ENCODE measurements at regions not wholly inside any gene's neighbourhood (a gene's known extent, or its start where the extent isn't known, plus 50 kb on each side); places are given as distances from the start of the nearest gene placed in this dataset.

DNA sequence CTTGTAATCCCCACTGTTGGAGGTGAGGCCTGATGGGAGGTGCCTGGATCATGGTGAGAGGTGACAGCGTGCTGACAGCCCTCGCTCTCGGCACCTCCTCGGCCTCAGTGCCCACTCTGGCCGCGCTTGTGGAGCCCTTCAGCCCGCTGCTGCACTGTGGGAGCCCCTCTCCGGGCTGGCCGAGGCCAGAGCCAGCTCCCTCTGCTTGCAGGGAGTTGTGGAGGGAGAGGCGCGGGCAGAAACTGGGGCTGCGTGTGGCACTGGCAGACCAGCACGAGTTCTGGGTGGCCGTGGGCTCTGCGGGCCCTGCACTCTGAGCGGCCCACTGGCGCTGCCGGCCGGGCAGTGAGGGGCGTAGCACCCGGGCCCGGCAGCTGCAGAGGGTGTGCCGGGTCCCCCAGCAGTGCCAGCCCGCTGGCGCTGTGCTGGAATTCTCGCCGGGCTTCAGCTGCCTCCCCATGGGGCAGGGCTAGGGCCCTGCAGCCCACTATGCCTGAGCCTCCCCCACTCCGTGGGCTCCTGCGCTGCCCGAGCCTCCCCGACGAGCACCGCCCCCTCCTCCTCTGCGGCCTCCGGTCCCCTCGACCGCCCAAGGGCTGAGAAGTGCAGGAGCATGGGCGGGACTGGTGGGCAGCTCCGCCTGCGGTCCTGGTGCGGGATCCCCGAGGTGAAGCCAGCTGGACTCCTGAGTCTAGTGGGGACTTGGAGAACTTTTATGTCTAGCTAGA is 197.1 kb downstream of the SPP2 start:
- no peak for DNase-seq (ENCODE audit: low read depth)

DNA sequence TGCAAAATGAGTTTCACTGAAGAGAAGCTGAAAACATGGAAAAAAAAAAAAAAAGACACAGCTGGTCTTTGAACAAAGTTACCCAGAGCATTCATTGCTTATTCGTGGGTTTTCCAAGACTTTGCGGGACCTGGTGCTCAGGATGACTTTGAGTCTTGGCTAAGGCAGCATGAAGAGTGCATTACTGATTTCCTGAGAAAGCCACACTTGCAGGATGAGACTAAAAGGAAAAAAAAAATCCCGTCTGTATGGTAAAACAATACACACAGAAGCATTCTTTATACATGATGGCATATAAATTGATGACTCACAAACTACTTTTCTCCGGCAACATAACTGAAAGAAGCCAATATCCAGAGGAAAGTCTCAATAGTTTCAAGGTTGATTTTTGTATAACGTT is 195.4 kb downstream of the SPP2 start:
- peak; percentile 98 for DNase-seq (ENCODE audit: low read depth)

DNA sequence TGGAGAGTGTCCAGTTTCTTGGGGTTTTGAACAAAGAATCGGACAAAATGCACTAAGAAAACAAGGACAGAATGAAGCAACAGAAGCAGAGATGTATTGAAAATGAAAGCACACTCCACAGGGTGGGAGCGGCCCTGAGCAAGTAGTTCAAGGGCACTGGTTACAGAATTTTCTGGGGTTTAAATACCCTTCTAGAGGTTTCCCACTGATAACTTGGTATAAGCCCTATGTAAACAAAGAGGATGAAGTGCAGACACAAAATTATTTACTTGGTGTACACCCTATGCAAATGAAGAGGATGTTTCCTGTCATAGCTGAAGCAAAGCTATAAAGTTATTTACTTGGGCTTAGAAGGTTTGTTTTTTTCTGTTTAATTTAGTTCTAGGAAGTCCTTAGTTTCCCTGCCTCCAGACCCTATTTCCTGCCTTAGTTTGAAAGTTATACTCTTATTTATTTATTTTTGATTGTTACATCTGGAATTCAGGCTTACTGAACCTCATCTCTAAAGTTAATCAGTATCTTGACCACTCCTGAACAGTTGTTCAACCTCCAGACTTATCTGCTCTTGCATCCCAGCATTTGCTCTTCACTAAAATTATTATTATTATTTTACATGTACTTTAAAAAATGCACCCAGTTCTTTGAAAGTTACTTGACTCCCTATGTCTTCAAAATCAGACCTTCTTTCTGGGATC is 193.5 kb downstream of the SPP2 start:
- peak; percentile 34 for DNase-seq (ENCODE audit: low read depth)

DNA sequence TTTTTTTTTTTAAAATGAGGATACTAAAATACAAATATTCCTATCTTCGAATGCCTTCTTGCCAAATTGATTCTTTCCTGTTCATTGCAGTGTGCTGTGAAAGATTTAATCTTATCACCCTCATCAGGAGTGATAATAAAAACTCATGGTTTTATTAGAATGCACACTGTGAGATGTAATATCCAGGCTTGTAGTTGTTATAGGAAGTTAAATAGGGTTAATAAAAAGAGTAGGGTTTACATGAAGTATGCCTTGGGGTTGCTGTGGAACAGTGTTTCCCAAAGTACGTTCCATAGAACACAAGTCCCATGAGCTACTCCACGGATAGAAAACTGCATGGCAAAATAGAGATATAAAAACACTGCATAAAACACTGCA is 191.9 kb downstream of the SPP2 start:
- DNase-seq (ENCODE audit: low read depth) = no peak

DNA sequence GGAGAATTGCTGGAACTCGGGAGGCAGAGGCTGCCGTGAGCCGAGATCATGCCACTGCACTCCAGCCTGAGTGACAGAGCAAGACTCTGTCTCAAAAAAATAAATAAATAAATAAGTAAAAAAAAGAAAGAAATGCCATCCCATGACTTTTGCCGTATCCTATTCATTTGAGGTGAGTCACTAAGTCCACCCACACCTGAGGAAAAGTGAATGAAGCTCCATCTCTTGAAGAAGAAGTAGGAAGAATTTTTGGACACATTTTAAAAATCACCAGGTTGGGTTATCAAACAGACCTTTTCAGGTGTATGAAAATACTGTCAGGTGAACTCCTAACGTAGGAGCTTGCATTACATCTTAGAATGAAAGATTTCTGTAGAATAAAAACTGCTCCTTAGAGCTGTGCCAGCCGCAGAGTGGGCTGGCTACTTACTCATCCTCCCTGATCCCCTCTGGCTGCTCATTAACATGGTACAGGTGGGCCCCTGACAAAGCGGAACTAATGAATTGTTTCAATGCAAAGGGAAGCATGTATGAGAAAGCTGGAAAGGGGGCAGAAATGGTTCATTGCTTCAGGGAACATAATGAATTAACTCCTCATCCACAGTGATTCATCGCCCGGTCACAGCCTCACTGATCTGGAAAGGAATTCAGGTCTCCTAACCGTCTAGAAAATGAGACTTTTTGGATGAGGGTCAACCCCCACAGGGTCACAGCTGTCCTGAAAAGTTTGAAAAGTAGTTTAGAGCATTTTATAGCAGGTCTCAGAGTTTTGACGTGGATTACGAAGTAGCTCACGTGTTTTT is 191.4 kb downstream of the SPP2 start:
- peak; percentile 97 for DNase-seq (ENCODE audit: low read depth)

DNA sequence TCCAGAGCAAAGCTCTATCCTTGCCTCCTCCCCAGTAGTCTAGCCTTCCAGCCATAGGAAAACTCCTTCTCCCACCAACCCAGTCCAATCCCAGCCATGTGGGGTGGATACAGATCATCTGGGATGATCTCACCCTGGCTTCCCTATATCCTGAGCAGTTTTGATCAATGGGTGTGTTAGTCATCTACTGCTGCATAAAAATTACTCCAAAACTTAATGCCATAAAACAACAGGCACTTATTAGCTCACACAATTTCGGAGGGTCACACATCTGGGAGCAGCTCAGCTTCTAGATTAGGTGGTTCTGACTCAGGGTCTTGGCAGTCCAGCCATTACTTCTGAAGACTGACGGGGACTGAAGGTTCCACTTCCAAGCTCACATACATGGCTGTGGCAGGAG is 190.4 kb downstream of the SPP2 start:
- peak; percentile 91 for DNase-seq (ENCODE audit: low read depth)

DNA sequence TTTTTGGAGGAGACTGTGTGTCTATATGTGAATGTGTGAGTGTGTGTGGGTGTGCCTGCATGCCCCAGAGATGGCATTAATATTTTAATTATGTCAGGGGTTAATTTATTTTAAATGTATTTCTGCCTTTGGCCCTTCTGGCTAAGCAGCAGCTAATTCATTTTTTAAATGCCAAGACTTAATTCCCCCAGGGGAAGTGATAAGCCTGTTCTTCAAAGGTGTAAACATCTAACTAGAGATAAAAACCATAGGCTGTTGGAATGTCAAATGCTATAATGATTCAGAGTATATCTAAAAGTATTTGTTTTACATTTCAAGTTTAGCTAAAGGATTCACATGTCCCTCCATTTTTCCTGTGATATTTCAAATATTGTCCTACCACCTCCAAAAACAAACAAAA is 184.7 kb downstream of the SPP2 start:
- no peak for DNase-seq (ENCODE audit: low read depth)

DNA sequence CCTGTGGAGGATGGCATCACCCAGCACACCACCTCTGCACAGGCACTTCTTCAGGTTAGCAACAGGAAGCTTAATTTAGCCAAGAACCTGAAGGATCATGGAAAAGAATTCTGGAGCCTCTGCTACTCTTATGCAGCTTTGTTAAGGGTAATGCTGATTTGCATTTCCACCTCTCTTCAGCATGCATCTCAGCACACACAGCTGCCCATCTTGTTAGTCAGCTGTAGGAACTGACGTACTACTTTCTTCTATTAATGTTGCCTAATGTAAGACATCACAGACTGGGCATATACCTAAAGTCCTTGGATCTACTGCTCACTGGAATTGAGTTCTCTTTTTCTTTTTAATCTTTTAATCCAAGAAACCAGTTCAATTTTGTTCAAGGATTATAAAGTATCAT is 181.0 kb downstream of the SPP2 start:
- no peak for DNase-seq (ENCODE audit: low read depth)

DNA sequence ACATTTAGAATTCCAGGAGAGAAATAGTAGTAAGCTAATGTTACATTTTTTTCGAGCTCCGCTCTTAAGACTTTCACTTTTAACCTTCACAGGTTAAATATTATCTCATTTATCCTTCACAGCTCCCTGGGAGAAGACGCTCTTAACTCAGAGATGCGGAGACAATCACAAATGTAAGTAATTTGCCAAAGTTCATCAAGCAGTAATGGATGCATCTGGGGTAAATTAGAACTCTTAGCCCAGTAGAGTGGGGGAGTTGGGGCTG is 168.5 kb downstream of the SPP2 start:
- no peak for DNase-seq (ENCODE audit: low read depth)

DNA sequence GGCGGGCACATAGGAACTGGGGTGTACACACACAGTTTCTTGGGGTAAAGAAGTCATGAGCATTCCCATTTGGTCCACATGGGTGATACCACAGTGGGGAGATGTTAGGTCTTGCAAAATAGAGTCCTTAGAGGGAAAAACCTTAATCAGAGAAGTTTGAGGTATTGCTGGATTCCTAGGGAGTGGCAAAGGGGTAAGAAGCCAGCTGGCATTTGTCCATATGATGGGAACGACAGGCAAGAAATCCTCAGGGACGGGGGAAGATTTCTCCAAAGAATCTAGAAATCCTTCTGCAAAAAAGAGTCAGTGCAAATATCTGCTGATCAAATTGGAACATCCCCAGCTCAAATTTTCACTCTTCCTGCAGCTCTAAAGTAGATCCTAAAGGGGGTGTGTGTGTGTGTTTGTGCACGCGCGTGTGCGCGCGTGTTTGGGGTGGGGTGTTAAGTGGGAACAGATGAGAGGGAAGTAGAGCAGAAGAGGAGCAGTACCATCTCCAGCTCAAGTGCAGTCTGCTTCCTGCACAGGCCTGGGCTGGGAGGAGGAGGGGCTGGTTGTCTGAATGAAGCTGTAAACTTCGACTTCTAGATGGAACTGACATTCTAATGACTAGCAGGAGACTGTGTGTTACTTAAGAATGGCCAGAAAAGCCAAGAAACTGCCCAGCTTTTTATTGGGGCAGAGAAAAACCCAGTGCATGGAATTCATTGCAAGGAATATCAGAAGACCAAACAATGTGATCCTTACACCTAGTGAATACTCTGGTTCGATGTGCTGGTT is 168.0 kb downstream of the SPP2 start:
- DNase-seq (ENCODE audit: low read depth) = no peak

DNA sequence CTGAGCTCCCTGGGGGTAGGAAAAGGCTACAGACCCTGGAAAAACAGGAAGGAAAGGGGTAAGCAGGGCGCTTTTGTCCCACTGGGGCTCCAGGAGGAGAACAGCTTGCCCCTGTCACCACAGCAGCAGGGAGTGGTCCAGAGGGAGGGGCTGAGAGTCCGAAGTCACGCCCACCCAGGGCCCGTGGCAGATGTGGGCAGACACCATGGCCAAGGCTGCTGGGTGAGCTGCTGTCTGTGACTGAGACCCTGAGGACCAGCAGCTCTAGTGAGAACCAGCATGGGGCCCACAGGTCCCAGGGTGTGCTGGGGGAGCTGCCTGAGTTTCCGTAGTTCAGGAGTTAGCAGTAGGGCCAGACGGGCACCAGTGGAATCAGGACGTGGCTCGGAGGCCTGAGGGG is 162.0 kb downstream of the SPP2 start:
- DNase-seq (ENCODE audit: low read depth) = no peak

DNA sequence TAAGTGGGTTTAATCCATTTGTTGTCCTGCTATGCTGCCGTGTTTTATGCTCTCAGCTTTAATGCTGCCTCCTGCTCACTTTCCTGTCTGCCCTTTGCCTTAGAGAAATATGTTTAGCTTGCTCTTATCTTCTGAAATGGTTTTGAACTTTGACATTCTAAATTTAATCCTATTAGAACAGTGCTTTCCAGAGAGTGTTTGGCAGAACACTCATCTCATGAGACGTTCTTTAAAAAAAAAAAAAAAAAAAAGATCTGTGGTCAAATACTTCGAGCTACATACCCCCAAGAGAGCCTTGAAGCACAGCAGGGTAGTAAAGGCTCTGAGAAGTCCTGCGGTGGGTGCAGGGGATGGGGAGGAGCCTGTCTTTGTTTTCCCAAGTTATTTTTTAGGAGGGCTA is 161.3 kb downstream of the SPP2 start:
- no peak for DNase-seq (ENCODE audit: low read depth)

DNA sequence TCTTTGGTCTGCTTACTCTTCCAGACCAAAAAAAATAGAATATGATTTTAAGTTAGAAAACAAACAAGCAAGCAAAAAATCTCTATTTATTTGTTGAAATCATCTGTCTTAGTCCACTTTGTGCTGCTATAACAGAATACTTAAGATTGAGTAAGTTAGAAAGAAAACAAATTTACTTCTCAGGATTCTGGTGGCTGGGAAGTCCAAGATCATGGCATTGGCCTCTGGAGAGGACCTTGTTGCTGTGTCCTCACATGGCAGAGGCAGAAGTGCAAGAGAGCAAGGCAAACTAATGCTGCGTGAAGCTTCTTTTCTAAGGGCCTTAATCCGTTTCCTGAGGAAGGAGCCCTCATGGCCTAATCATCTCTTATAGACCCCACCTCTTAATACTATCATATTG is 156.2 kb downstream of the SPP2 start:
- DNase-seq (ENCODE audit: low read depth) = no peak

DNA sequence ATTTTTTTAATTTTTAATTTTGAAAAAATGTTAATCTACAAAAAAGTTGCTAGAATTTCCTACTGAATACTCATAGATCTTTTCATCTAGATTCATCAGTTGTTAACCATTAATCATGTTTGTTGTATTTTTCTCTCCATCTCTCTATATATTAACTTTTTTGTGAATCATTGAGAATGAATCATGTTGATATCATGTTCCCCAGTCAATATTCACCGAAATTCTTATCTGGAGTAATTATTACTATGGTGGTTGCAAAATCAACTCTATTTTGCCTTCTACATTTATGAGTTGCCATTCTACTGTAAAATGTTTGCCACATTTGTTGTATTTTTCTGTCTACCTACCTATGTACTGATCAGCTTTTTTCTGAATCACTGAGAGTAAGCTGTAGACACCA is 154.0 kb downstream of the SPP2 start:
- peak; percentile 80 for DNase-seq (ENCODE audit: low read depth)

DNA sequence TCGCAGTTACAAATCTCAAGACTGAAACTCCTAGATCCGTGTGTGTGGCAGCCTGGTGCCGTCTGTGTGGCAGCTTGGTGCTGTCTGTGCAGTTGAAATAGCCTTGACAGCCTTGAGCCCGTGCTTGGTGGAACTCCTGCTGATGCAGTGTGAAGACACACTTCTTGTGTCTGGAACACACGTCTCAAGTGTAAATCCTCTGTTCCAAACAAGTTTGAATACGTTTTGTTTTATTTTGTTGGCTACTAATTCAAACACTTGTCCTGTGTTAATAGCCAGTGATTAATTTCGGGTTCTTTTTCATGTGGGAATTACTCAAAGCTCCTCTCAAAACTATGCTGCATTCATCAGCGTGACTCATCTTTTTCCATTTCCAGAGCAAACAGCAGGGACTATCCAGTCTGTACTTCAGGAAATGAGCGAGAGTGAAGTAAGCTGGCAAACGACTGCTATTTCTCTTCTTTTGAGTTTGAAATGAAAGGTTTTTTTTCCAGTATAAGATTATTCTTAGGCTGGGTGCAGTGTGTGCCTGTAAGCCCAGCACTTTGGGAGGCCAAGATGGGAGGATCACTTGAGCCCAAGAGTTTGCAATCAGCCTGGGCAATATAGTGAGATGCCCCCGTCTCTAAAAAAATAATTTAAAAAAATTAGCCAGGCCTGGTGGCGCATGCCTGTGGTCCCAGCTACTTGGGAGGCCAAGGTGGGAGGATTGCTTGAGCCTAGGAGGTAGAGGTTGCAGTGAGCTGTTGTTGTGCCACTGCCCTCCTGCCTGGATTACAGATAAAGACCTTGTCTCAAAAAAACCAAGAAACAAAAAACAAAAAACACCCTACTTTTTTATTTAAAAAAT is 152.9 kb downstream of the SPP2 start:
- DNase-seq (ENCODE audit: low read depth) = peak; percentile 97

DNA sequence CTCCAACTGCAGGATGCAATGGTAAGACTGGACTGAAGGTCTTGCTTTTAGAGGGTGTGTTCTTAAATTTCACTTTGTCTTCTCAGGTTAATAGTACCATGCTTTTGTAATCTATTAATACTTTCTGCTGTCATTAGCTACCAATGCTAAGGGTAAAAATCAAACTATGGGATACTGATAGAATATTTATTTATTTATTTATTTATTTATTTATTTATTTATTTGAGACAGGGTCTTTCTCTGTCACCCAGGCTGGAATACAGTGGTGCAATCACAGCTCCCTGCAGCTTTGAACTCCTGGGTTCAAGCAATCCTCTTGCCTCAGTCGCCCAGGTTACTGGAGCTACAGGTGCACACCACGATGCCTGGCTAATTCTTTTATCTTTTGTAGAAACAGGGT is 152.1 kb downstream of the SPP2 start:
- no peak for DNase-seq (ENCODE audit: low read depth)

DNA sequence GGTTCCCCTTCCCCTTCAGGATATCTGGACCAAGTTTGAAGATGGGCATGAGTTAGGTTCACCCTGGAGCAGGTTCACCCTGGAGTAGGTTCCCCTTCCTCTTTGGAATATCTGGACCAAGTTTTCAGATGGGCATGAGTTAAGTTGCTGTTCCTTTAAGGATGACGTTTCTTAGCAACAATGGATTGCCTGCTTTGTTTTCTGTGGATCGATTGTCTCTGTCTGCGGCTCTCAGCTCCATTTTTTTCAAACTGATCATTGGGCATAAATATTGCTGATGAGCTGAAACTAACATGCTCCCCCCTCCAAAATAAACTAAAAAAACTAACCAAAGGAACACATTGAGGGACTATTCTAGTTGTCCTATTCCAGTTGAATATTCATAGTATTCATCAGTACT is 149.5 kb downstream of the SPP2 start:
- no peak for DNase-seq (ENCODE audit: low read depth)

DNA sequence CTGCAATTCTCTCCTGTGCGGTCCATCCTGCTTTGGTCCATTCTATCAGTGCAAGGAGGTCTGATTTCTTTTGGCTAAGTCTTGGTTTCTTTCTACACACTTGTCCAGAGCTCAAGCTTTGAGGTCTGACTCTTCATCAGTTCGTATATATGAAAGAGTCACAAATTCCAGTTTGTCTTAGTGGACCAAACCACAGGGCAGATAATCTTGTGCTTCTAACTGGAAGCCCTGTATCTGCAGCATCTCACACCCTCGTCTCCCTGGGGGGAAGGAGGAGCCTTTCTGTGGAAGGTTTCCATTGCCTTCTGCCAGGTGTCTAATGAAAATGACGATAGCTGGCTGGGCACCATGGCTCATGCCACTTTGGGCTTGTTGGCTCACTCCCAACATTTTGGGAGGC is 148.5 kb downstream of the SPP2 start:
- DNase-seq (ENCODE audit: low read depth) = peak; percentile 45

DNA sequence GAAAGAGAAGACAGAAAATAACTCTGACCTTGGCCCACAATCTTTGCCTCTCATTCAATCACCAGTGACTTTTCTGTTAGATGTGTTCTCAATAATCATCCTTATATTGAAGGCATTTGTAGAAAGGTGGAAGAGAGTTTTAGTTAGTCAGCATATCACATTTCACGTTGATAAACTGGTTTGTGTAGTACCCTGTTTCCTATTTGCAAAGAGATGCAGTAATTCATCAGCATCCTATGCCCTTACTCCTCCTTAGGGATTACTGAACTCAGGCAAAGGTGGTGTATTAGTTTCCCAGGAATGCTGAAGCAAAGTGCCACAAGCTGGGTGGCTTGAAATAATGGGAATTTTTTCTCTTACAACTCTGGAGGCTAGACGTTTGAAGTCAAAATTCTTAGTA is 145.0 kb downstream of the SPP2 start:
- no peak for DNase-seq (ENCODE audit: low read depth)

DNA sequence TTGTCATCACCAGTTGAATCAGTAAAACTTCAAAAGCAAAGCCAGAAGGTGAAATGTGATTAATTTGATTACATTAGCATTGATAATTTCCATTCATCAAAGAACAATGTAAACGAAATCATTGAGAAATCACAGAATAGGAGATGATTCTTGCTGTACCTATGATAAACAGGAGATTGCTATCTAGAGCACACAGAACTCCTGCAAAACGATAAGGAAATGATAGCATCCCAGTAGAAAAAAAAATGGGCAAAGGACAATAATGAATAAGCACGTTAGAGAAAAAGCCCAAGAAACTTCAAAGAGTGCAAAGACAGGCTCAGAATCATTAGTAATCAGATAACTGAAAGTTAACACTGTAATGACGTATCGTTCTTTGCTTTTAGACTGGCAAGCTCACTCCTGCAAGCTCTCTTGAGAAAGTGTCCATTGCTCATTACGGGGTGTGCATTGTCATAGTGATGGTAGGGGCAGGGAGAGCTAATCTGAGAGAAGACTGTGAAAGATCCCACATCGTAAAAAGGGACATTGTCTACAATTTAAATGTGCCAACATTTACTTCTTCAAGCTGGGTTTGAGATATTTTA is 143.6 kb downstream of the SPP2 start:
- DNase-seq (ENCODE audit: low read depth) = no peak

DNA sequence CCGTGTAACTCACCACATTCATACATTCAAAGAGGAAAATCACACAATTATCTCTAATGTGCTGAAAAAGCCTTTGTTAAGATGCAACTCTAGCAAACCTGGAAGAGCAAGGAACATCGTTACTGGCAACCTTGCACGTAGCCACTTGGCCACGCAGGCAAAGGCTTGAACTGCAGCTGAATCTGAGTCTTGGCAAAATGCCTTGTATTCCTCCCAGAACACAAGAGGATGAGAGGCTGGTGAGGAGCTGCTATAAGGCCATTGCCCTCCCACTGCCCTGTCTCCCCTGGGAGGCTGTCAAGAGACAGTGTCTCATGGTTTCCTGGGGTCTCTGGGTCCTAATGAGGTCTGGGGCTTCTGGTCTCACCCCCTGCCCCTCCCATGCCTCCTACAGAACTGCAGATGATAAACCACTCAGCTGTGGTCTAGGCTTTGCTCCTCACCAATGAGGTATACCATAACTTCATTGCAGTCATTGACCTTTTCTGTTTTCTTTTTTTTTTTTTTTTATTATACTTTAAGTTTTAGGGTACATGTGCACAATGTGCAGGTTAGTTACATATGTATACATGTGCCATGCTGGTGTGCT is 141.4 kb downstream of the SPP2 start:
- DNase-seq (ENCODE audit: low read depth) = peak; percentile 39
